Ishikawa (cell line): ENCODE measurements at regions not wholly inside any gene's neighbourhood (a gene's known extent, or its start where the extent isn't known, plus 50 kb on each side); places are given as distances from the start of the nearest gene placed in this dataset.

Experiments used
- CEBPB ChIP-seq: IDR thresholded peaks from 2 replicates; pipeline ENCODE4 v1.6.1; 2012
- CREB1 ChIP-seq: IDR thresholded peaks from 2 replicates; pipeline ENCODE4 v1.6.1; 2012; ENCODE audit warnings: low read depth
- EGR1 ChIP-seq: IDR thresholded peaks from 2 replicates; pipeline ENCODE4 v1.6.1; 2012
- EP300 ChIP-seq: IDR thresholded peaks from 2 replicates; pipeline ENCODE4 v1.6.1; 2012; ENCODE audit warnings: borderline replicate concordance
- FOXM1 ChIP-seq: IDR thresholded peaks from 2 replicates; pipeline ENCODE4 v1.6.1; 2012; ENCODE audit warnings: low read depth, borderline replicate concordance
- MAX ChIP-seq: IDR thresholded peaks from 2 replicates; pipeline ENCODE4 v1.6.1; 2012
- NFIC ChIP-seq: IDR thresholded peaks from 2 replicates; pipeline ENCODE4 v1.6.1; 2012
- RAD21 ChIP-seq: IDR thresholded peaks from 2 replicates; pipeline ENCODE4 v1.6.1; 2012; ENCODE audit warnings: low read depth
- REST ChIP-seq: IDR thresholded peaks from 2 replicates; pipeline ENCODE4 v1.6.1; 2012; ENCODE audit warnings: low read depth, mild to moderate bottlenecking
- TAF1 ChIP-seq: IDR thresholded peaks from 2 replicates; pipeline ENCODE4 v1.6.1; 2012; ENCODE audit warnings: low read depth, mild to moderate bottlenecking
- TCF12 ChIP-seq: IDR thresholded peaks from 2 replicates; pipeline ENCODE4 v1.6.1; 2012; ENCODE audit warnings: low read depth
- TEAD4 ChIP-seq: IDR thresholded peaks from 2 replicates; pipeline ENCODE4 v1.6.1; 2012
- USF1 ChIP-seq: IDR thresholded peaks from 2 replicates; pipeline ENCODE4 v1.6.1; 2012
- YY1 ChIP-seq: IDR thresholded peaks from 2 replicates; pipeline ENCODE4 v1.6.1; 2012; ENCODE audit warnings: low read depth
- ZBTB7A ChIP-seq: IDR thresholded peaks from 2 replicates; pipeline ENCODE4 v1.6.1; 2012; ENCODE audit warnings: low read depth

- TF ChIP-seq EP300 (no peak), RAD21 (peak; percentile 62), CREB1 (no peak)
Observed at GRCh38 chr6:22737331-22737730, 168.0 kb downstream of the HDGFL1 start.

- TF ChIP-seq NFIC (no peak), MAX (no peak), EP300 (no peak), TEAD4 (no peak), FOXM1 (no peak), USF1 (no peak), TCF12 (no peak), CEBPB (no peak), REST (no peak), TAF1 (no peak), YY1 (no peak)
Observed at GRCh38 chr6:22738194-22738593, 168.8 kb downstream of the HDGFL1 start.

GRCh38 chr6:22747571-22747970 is 178.2 kb downstream of the HDGFL1 start:
- no peak for TF ChIP-seq REST
- no peak for TF ChIP-seq YY1
- TF ChIP-seq NFIC, result no peak

GRCh38 chr6:22748681-22749080 is 179.3 kb downstream of the HDGFL1 start:
- TF ChIP-seq YY1, result no peak
- no peak for TF ChIP-seq TAF1
- no peak for TF ChIP-seq CEBPB
- no peak for TF ChIP-seq EGR1
- no peak for TF ChIP-seq USF1
- no peak for TF ChIP-seq TCF12
- TF ChIP-seq TEAD4, result no peak
- TF ChIP-seq FOXM1, result no peak
- TF ChIP-seq EP300, result no peak
- no peak for TF ChIP-seq REST
- no peak for TF ChIP-seq NFIC
- no peak for TF ChIP-seq ZBTB7A
- no peak for TF ChIP-seq MAX

GRCh38 chr6:22749696-22750095 is 180.3 kb downstream of the HDGFL1 start:
- TF ChIP-seq FOXM1 (no peak), NFIC (no peak), YY1 (no peak), TAF1 (no peak)

- TF ChIP-seq TAF1, result no peak
Observed at GRCh38 chr6:22751223-22751622, 181.9 kb downstream of the HDGFL1 start.
